ENCODE measurements at regions not wholly inside any gene's neighbourhood (a gene's known extent, or its start where the extent isn't known, plus 50 kb on each side); places are given as distances from the start of the nearest gene placed in this dataset.
"Not testable (repeated sequence)": the region's sequence is repeated elsewhere in the genome, so short reads cannot be mapped to it uniquely, and the experiment has no call there.

- no peak for TF ChIP-seq CTCF (IDR thresholded peaks at IDR 0.05; ENCODE audit: low read depth, low read length, missing control alignments)
- no peak overlapping the region for H3K4me3 ChIP-seq (ENCODE audit: low read depth, low read length)
- DNase-seq (ENCODE audit: low read depth) = no peak
Measured at GRCh38 chr4:86523333-86523732, 70.8 kb upstream of the PTPN13 start.

- not testable (repeated sequence) for H3K4me3 ChIP-seq (ENCODE audit: low read depth, low read length); DNase-seq (ENCODE audit: low read depth)
Measured at GRCh38 chr4:86527713-86528112, 66.4 kb upstream of the PTPN13 start.

GRCh38 chr4:86529436-86529835, 64.7 kb upstream of the PTPN13 start:
- no peak for DNase-seq (ENCODE audit: low read depth)
- no peak overlapping the region for H3K4me3 ChIP-seq (ENCODE audit: low read depth, low read length)
- TF ChIP-seq CTCF (IDR thresholded peaks at IDR 0.05; ENCODE audit: low read depth, low read length, missing control alignments) = no peak

- DNase-seq (ENCODE audit: low read depth) = no peak
- H3K4me3 ChIP-seq (ENCODE audit: low read depth, low read length) = no peak overlapping the region
- no peak for TF ChIP-seq CTCF (IDR thresholded peaks at IDR 0.05; ENCODE audit: low read depth, low read length, missing control alignments)
Measured at GRCh38 chr4:86530183-86530582, 63.9 kb upstream of the PTPN13 start.

GRCh38 chr4:86531440-86531839, 62.7 kb upstream of the PTPN13 start:
- no peak for DNase-seq (ENCODE audit: low read depth)
- no peak overlapping the region for H3K4me3 ChIP-seq (ENCODE audit: low read depth, low read length)
- TF ChIP-seq CTCF (IDR thresholded peaks at IDR 0.05; ENCODE audit: low read depth, low read length, missing control alignments) = no peak

- no peak overlapping the region for H3K4me3 ChIP-seq (ENCODE audit: low read depth, low read length)
- DNase-seq (ENCODE audit: low read depth) = no peak
- TF ChIP-seq CTCF (IDR thresholded peaks at IDR 0.05; ENCODE audit: low read depth, low read length, missing control alignments) = no peak
Measured at GRCh38 chr4:86532851-86533250, 61.3 kb upstream of the PTPN13 start.

- DNase-seq (ENCODE audit: low read depth) = no peak
- no peak overlapping the region for H3K4me3 ChIP-seq (ENCODE audit: low read depth, low read length)
- no peak for TF ChIP-seq CTCF (IDR thresholded peaks at IDR 0.05; ENCODE audit: low read depth, low read length, missing control alignments)
Measured at GRCh38 chr4:86536151-86536550, 58.0 kb upstream of the PTPN13 start.
